HL-60 (cell line): ENCODE measurements at regions not wholly inside any gene's neighbourhood (a gene's known extent, or its start where the extent isn't known, plus 50 kb on each side); places are given as distances from the start of the nearest gene placed in this dataset.

Experiments used
- DNase-seq, 2 experiments: peaks; one replicate each; pipeline ENCODE4 v3.0.0-alpha.2; 2010 to 2020; ENCODE audit warnings: low read depth in 1 of 2, low spot score in 1 of 2
- H3K27ac ChIP-seq: fragments of 250-450 bp; sonication (Bioruptor Pico); replicated peaks from 2 replicates; pipeline ENCODE4 v1.5.1; 2020; ENCODE audit warnings: mild to moderate bottlenecking, moderate library complexity
- H3K27me3 ChIP-seq: fragments of 250-450 bp; sonication (Bioruptor Pico); 2 replicates; pipeline ENCODE4 v1.5.1; 2021; ENCODE audit warnings: mild to moderate bottlenecking, moderate library complexity; ENCODE audit not compliant: insufficient read depth, poor library complexity, severe bottlenecking
- H3K4me3 ChIP-seq: replicated peaks from 2 replicates; pipeline ENCODE4 v1.5.1; 2011; ENCODE audit warnings: mild to moderate bottlenecking, control low read depth, low read length; ENCODE audit not compliant: insufficient read depth
- CTCF ChIP-seq: IDR thresholded peaks from one replicate; pipeline ENCODE4 v1.5.1; 2011; ENCODE audit warnings: low read length, control low read depth, inconsistent platforms; ENCODE audit not compliant: insufficient read depth
- GABPA ChIP-seq: IDR thresholded peaks from 2 replicates; pipeline ENCODE4 v1.6.1; 2012; ENCODE audit warnings: low read depth
- POLR2AphosphoS5 ChIP-seq: IDR thresholded peaks from 2 replicates; pipeline ENCODE4 v1.6.1; 2012; ENCODE audit warnings: low read depth
- REST ChIP-seq: IDR thresholded peaks from 2 replicates; pipeline ENCODE4 v1.6.1; 2012; ENCODE audit warnings: low read depth; ENCODE audit not compliant: insufficient replicate concordance
- SPI1 ChIP-seq: IDR thresholded peaks from 2 replicates; pipeline ENCODE4 v1.6.1; 2012; ENCODE audit warnings: low read depth, mild to moderate bottlenecking, borderline replicate concordance

- Histone ChIP-seq H3K4me3 (no peak overlapping the region), H3K27ac (no peak overlapping the region), H3K27me3 (no peaks in the 10 kb centered on the region)
- DNase-seq, result no peak
- TF ChIP-seq POLR2AphosphoS5, result no peak
- no peak for TF ChIP-seq CTCF
Observed at GRCh38 chrX:129034196-129034595, 489.1 kb downstream of the SMARCA1 start.

GRCh38 chrX:129026202-129026601 is 497.1 kb downstream of the SMARCA1 start:
- H3K27ac ChIP-seq, result no peak overlapping the region
- no peak for DNase-seq
- no peak for TF ChIP-seq REST
- TF ChIP-seq GABPA, result no peak
- TF ChIP-seq CTCF, result no peak
- no peak for TF ChIP-seq SPI1
- H3K4me3 ChIP-seq, result no peak overlapping the region
- no peaks in the 10 kb centered on the region for H3K27me3 ChIP-seq

GRCh38 chrX:129025376-129025775 is 497.9 kb downstream of the SMARCA1 start:
- TF ChIP-seq SPI1 (no peak), CTCF (no peak), REST (no peak), POLR2AphosphoS5 (no peak)
- no peak overlapping the region for H3K27ac ChIP-seq
- H3K27me3 ChIP-seq, result no peaks in the 10 kb centered on the region

GRCh38 chrX:129019412-129019811 is 503.9 kb downstream of the SMARCA1 start:
- Histone ChIP-seq H3K27ac (no peak overlapping the region), H3K4me3 (no peak overlapping the region), H3K27me3 (no peaks in the 10 kb centered on the region)
- no peak for DNase-seq
- no peak for TF ChIP-seq REST
- no peak for TF ChIP-seq POLR2AphosphoS5
- no peak for TF ChIP-seq GABPA
- no peak for TF ChIP-seq CTCF
- TF ChIP-seq SPI1, result no peak

More at GRCh38 chrX:129025376-129025775, 497.9 kb downstream of the SMARCA1 start:
- no peak for DNase-seq
- H3K4me3 ChIP-seq, result no peak overlapping the region
